ENCODE measurements at regions not wholly inside any gene's neighbourhood (a gene's known extent, or its start where the extent isn't known, plus 50 kb on each side); places are given as distances from the start of the nearest gene placed in this dataset.
"Not testable (repeated sequence)": the region's sequence is repeated elsewhere in the genome, so short reads cannot be mapped to it uniquely, and the experiment has no call there.

GRCh38 chr7:53187184-53187583 lies 151.8 kb downstream of the POM121L12 start:
- TF ChIP-seq CTCF, POLR2A (IDR thresholded peaks at IDR 0.05): not testable (repeated sequence)
